Bone marrow (tissue), 2 donors: ENCODE measurements at regions not wholly inside any gene's neighbourhood (a gene's known extent, or its start where the extent isn't known, plus 50 kb on each side); places are given as distances from the start of the nearest gene placed in this dataset.
"Not testable (repeated sequence)": the region's sequence is repeated elsewhere in the genome, so short reads cannot be mapped to it uniquely, and the experiment has no call there.

ENCODE experiments used
- DNase-seq, 2 donors: peaks; one replicate each; lab custom pipeline; 2025; lab: John Stamatoyannopoulos, UW

GRCh38 chr4:100906973-100907372, 389.2 kb upstream of the EMCN start:
- DNase-seq = no peak

DNA sequence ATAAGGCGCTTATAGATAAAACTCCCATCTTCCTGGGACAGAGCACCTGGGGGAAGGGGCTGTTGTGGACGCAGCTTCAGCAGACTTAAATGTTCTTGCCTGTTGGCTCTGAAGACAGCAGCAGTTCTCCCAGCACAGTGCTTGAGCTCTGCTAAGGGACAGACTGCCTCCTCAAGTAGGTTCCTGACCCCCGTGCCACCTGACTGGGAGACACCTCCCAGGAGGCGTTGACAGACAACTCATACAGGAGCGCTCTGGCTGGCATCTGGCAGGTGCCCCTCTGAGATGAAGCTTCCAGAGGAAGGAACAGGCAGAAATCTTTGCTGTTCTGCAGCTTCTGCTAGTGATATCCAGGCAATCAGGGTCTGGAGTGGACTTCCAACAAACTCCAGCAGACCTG, 383.1 kb upstream of the EMCN start:
- not testable (repeated sequence) for DNase-seq

GRCh38 chr4:100900134-100900533, 382.3 kb upstream of the EMCN start:
- DNase-seq = no peak

- DNase-seq = no peak
Measured at GRCh38 chr4:100898844-100899243, 381.0 kb upstream of the EMCN start.

DNA sequence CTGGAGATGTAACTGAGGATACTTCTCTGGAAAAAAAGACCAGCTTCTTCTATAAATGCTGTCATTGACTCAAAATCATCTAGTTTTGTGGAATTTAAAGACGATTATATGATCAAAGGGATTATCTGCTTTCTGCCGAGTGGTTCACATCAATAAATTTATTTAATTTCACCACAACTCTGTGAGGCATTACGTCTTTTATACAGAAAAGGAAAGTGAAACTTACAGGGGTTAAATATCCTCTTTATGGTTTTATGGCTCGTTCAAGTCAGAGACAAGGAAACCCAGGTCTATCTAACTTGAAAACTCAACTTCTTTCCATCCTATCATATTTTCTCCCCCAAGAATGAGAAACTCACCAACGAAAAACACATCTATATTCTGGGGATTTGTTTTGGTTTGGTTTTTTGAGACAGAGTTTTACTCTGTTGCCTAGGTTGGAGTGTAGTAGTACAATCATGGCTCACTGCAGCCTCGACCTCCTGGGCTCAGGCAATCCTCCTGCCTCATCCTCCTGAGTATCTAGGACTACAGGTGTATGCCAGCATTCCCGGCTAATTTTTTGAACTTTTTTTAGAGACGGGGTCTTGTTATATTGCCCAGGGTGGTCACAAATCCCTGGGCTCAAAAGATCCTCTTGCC, 377.9 kb upstream of the EMCN start:
- peak in 1 of 2 donors; percentile 35 for DNase-seq

- no peak for DNase-seq
Measured at GRCh38 chr4:100894339-100894870, 376.6 kb upstream of the EMCN start.

DNA sequence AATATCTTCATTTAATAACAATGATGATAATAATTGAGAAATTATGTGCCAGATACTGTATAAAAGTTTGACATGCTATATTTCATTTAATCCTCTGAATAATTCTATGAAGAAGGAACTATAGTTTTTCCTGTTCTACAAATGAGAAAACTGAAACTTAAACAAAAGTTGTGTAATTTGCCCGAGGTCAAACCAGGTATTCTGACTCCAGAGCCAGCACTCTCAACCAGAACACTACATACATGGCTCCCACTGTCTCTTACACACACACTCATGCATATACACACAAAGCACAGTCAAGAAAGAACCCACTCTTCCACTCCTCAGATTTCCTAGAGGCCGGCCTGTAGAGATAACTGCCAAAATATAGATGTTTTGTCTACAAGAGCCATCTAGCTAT, 374.0 kb upstream of the EMCN start:
- no peak for DNase-seq

GRCh38 chr4:100889898-100890297, 372.1 kb upstream of the EMCN start:
- DNase-seq = no peak

DNA sequence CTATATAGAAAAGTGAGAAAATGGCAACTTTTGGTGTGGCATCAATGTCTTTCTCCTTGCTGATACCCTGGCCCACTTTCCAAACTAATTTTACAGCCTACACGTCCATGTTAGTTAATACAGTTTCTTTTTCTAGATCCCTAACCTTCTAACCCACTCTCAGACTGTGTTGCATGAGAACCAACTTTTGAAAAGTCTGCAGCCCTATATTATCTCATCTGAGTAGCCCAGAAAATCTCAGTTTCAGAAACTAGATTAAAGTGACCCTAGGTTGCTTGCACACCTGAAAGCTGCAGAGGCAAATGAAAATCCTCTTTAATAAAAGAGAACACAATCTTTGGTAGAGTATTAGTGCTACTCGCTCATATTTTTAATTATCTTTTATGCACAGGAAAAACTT, 371.6 kb upstream of the EMCN start:
- no peak for DNase-seq

GRCh38 chr4:100882661-100883060, 364.8 kb upstream of the EMCN start:
- no peak for DNase-seq

- DNase-seq = no peak
Measured at GRCh38 chr4:100881283-100881682, 363.5 kb upstream of the EMCN start.

DNA sequence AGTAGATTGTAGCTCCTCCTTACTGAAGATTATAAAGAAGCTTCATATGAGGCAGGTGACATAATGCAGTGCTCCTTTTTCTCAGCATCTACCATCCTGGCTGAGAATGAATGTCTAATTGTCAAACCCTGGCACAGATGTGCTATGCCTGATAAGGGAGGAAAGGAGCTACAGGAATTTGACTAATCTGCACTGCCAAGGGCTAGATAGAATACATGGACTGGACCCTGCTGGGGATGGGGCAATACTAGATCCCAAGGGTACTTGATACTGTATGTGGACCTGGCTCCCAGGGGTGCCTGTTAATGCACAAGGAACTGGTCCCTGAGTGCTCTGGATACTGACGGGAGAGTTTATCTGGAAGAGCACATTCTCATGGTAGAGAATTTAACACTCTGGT, 362.2 kb upstream of the EMCN start:
- DNase-seq = no peak

DNA sequence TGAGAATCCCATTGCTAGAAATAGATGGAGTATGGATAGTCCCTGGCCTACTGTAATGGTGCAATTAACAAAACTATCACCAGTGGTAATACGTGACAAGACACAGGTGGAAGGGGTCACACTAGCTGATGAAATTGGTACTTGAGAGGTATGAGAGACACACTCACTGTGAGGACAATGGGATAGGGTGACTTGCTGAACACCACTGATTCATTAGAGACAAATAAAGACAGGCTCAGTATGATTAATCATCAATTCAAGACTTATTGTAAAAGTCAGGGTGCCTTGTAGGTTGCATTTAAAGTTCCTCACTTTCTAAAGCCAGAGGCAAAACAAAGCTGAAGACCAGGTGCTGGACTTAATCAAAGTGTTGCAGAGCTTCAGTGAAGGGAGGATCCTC, 361.6 kb upstream of the EMCN start:
- no peak for DNase-seq

DNA sequence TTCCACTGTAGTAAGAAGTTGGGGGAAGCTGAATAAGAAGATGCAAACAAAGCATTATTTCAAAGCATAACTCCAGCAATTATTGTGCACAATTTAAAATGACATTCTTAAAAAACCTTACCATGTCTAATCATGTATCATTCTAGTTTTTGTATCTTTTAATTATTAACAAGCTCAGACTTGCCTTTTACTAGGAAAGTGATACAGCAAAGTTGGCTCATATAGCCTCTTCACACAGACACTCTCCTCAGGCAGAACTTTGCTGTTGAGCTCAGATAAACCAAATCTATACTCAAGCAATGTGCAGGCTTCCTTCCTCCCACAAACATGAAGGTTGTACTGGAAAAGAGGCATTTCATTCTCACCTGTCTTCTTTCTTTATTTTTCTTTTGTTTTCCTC, 358.7 kb upstream of the EMCN start:
- DNase-seq = no peak

GRCh38 chr4:100875296-100876068, 357.7 kb upstream of the EMCN start:
- no peak for DNase-seq

GRCh38 chr4:100872811-100873210, 355.0 kb upstream of the EMCN start:
- DNase-seq = no peak

GRCh38 chr4:100870940-100871772, 353.3 kb upstream of the EMCN start:
- DNase-seq = no peak

GRCh38 chr4:100869276-100869675, 351.5 kb upstream of the EMCN start:
- no peak for DNase-seq

GRCh38 chr4:100868281-100868680, 350.5 kb upstream of the EMCN start:
- not testable (repeated sequence) for DNase-seq

DNA sequence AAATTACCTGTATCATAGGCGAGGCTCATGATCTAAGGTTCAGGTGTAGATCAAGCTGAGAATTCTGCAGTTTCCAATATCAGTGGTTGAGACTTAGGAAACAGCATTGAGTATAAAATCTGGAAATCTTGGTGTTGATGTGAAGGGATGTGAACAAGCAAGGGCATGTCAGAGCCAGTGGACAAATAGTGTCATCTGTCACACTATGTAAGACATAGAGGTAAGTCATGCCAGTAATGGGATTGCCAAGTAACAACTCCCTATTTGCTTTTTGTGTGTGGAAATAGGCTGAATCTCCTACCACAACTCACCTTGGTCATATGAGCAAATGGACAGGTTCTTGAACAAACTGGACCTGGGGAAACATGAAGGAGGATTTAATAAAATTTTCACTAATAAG, 334.5 kb upstream of the EMCN start:
- DNase-seq = no peak

DNA sequence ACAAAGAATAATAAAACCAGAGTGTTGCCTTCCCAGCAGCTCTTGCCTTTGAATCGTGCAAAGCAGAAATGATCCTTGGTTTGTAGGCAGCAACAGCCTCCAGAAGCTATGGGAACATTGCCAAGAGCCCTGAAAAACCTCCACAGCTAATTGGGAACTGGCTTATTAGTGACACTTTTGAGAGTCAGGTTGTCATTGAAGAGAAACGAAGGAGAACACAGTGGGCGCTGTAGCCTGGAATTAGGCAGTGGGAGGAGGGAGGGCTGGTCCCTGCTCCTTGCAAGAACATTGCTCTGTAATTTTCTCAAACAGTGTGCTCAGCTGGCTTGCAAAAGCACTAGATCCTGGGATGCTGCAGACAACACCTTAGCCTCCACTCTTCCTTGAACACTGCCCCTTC, 331.5 kb upstream of the EMCN start:
- no peak for DNase-seq

- DNase-seq = no peak
Measured at GRCh38 chr4:100848841-100849240, 331.0 kb upstream of the EMCN start.

DNA sequence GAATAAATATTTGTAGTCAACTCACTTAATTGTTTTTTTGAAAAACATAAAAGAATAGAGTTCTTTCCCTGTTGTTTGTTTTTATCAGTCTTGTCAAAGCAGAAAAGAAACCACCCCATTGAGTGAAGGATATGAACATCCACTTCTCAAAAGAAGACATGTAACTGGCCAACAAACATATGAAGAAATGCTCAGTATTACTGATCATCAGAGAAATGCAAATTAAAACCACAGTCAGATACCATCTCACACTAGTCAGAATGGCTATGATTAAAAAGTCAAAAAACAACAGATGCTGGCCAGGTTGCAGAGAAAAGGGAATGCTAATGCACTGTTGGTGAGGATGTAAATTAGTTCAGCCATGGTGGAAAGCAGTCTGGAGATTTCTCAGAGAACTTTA, 326.1 kb upstream of the EMCN start:
- no peak for DNase-seq
